Limb (tissue), 2 donors: ENCODE measurements at regions not wholly inside any gene's neighbourhood (a gene's known extent, or its start where the extent isn't known, plus 50 kb on each side); places are given as distances from the start of the nearest gene placed in this dataset.
A peak's percentile ranks its signal among the peaks of the same experiment; 100 is the strongest.

ENCODE experiments used
- DNase-seq, 2 donors: peaks; one replicate each; pipeline ENCODE4 v3.0.0-alpha.2; 2016; ENCODE audit errors: extremely low spot score in 2 of 2

DNA sequence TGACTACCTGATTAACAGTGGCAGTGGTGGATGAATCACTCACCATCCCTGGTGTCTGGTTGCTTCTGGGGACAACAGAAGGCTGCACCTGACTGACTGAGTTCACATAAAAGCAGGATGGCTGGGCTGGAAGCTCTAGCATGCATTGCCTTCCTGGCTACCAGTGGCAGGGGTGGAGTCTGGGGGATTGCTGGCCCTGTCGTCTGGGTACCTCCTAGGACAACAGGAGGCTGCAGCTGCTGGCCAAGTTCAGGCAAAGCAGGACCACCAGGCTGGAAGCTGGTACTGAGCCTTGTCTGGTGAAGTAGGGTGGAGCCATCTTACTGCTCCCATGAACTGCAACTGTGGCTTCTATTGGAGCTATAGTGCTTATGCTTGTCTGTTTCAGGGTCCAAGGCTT is 480.8 kb upstream of the CTNND2 start:
- DNase-seq, result no peak

DNA sequence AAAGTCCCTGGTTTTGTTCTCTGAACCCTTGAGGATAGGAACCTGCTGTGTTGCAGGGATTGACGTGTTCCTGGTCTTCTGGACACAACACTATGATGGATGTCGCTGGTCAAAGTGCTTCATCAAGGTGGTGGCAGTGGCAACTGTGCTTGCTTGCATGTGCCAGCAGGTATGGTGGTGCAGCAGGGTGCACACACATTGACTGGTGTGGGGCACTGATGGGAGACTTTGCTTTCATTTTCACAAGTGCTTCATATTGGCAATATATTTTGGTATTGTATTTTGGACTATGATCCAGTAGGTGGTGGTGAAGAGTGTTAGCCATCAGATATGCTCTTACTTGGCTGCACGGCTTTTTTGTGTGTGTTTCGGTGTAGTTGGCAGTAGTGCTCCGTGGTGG is 479.8 kb upstream of the CTNND2 start:
- no peak for DNase-seq

GRCh38 chr5:12367973-12368372 is 463.7 kb upstream of the CTNND2 start:
- DNase-seq, result no peak

GRCh38 chr5:12360218-12360617 is 456.0 kb upstream of the CTNND2 start:
- DNase-seq, result no peak

DNA sequence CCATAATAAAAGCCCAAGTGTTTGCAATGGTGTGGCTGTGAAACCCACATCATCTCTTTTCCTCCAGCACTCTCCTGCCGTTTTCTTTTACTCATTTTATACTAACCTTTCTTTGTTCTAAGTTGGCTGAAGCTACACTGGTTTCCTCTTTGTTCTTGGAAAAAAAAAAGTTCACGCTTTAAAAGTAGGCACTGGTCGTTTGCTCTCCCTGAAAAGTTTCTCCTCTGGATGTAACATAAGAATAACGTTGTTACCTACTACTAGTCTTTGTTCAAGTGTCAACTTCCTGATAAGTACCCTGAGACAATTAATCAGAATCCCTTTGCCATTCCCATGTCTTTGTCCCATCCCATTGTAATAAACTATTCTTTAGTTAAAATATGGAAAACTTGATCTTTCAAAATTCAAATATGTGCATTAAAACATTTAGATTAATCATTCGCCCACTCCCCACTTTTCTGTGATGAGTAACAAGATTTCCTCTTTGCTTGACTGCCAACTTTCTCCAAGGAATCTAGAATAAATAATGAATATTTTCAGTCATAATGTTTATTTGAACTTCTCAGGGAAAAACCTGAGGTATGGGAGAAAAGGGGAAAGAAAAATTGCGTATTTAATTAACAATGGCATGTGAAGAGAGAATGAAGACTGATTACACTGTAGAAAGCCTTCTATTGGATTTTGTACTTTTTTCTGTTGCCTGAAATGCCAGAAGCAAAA is 454.3 kb upstream of the CTNND2 start:
- no peak for DNase-seq

DNA sequence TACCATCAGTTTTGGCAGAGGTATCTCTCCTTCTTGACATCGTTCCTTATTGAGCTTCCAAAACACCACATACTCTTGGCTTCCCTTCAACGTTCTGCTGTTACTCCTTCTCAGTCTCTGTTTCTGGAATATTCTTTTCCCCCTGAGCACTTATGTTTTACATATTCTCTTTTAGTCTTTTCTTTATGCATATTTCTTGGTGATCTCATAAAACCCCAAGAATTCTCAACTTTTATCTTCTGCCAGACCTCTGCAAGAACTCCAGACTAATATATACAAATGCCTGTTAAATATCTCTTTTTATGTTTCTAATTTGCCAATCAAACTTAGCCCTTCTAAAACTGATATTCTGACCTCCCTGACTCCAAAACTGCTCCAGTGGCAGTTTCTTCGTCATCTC is 453.4 kb upstream of the CTNND2 start:
- peak in 1 of 2 donors; percentile 6 for DNase-seq

DNA sequence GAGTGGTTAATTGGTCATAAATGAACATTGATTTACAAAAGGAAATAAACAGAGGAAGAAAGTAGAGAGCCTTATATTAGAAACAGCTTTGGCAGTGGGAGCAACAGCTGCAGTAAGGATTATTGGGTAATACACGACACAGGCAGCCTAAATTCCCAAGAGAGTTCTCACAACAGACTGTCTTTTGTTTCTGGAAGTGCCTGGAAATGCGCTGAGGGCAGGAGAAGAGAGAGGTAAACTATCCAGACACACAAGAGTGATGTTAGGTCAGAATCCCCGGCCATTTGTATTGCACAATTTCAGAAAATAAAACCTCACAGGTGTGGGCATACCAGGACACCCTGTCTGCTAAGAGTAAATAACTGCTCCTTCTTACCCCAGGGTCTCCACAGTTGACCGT is 450.4 kb upstream of the CTNND2 start:
- peak in 1 of 2 donors; percentile 29 for DNase-seq

DNA sequence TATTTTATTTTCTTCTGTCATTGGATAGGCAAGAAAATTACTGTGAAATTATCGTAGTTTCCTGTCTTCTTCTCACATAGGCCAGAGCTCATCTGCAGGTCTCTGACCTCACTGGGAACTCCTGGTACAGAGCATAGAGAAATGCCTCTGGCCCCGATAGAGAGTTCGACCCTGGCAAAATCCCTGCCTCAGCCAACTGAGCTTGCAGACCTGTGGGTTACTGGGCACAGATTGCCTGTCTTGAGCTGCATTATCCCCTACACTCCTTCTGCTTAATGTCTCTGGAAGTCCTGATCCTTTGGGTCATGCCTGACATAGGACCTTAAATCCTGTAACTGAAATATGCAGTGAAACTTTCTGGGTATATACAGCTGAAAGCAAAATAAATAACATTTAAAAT is 439.3 kb upstream of the CTNND2 start:
- DNase-seq, result no peak

- DNase-seq, result no peak
Observed at GRCh38 chr5:12335938-12336337, 431.7 kb upstream of the CTNND2 start.

- no peak for DNase-seq
Observed at GRCh38 chr5:12332480-12332879, 428.2 kb upstream of the CTNND2 start.

- DNase-seq, result no peak
Observed at GRCh38 chr5:12330993-12331588, 426.8 kb upstream of the CTNND2 start.

DNA sequence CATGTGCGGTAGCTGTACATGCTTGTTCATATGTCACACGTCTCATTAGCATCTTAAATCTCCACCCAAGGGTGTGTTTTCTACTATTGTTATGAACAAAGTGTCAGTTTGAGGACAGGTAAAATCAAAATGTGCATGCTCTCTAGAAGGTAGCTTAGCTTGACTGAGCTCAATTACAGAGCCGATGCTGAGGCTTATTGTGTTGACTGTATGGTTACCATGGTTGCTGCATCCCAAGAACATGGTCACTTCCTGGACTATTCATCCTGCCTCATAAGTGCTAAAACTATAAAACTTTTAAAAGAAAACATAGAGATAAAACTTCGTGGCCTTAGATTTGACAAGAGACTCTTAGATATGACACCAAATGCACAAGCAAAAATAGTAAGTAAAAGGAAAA is 426.1 kb upstream of the CTNND2 start:
- DNase-seq, result no peak

GRCh38 chr5:12323637-12324229 is 419.5 kb upstream of the CTNND2 start:
- DNase-seq, result no peak

DNA sequence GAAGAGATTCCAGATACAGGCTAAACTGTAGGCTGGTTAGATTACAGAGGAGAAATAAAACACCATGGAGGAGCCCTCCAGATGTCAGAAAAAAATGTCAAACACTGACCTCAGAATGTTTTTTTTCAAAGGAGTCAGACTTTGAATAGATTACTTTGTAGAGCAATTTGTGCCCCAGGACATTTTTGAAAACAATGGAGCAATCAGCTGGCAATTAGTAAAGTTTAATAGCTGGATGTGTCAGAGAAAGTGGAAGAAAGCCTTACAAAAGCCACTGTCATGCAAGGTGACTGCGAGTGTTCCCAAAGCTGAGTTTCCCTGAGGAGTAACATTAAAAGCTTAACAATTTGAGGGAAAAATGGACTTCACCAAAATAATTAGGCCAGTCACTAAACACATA is 417.8 kb upstream of the CTNND2 start:
- no peak for DNase-seq

GRCh38 chr5:12320331-12320730 is 416.1 kb upstream of the CTNND2 start:
- DNase-seq, result no peak

GRCh38 chr5:12316812-12317211 is 412.6 kb upstream of the CTNND2 start:
- no peak for DNase-seq

- peak in 1 of 2 donors; percentile 6 for DNase-seq
Observed at GRCh38 chr5:12315461-12315860, 411.2 kb upstream of the CTNND2 start.

GRCh38 chr5:12313602-12314001 is 409.4 kb upstream of the CTNND2 start:
- DNase-seq, result no peak

GRCh38 chr5:12312343-12312742 is 408.1 kb upstream of the CTNND2 start:
- no peak for DNase-seq

DNA sequence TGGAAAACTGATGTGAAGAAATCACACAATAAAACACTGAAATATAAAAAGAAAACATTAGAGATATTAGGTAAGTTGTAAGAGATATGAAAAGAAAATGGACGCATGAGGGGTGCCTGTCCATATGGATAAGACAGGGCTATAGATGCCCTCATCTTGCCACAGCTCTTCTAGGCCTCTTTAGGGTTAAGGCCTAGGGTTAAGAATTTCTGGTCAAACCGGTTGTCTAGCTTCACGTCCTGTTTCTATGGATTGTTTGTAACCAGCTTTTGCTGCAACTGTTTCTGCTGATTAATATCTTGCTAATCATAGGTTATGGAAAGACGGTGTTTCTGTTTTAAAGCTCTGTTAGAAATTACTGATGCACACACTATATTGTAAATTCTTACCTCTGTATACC is 389.9 kb upstream of the CTNND2 start:
- DNase-seq, result no peak

DNA sequence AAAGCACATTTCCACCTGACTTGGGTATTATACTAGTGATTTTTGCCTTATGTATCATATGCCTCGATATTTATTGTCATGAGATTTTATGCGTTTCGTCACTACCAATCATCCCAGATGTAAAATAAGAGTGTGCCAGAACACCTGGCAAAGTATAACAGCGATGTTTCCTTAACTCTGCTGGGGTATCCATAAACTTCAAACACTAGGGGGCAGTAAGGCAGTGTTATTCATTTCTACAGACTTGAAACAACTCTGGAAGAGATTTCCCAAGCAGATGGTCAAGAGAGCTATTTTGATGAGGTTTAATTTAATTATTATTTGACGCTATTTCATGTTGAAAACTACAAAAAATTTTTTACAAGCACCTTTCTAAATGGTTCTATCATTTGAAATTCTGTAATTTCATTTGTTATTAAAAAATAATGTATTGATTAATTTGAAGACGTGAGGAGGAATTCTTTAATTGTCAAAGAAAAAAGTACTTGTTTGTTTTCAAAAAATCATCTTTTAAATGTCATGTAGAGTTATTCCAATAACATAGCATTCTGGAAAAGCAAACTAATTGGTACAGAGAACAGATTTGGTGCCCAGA is 388.5 kb upstream of the CTNND2 start:
- DNase-seq, result peak in 1 of 2 donors; percentile 19

DNA sequence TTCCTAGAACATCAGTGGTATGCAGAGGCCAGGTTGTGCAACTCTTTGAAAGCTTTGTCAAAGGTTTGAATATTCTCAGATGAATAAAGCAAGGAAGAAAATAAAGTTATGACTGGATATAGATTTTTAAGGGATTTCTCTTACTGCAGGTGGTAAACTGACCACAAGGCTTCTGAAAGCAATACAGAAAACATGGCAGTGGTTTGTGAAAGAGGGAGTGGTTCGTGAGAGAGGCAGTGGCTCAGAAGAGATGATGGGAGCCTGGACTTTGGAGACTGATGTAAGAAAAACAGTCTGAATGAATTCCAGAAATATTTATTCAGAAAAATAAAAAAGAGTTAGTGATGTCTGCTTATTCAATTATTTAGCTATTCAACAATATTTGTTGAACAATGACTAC is 380.4 kb upstream of the CTNND2 start:
- no peak for DNase-seq
